T-helper 2 cell (primary cell): ENCODE measurements at regions not wholly inside any gene's neighbourhood (a gene's known extent, or its start where the extent isn't known, plus 50 kb on each side); places are given as distances from the start of the nearest gene placed in this dataset.

Experiments used
- DNase-seq, 5 experiments: peaks; one replicate each; pipeline versions ENCODE4 v3.0.0 to v3.0.0-alpha.2; 2012 to 2022

GRCh38 chr3:162206648-162207047 is 710.0 kb downstream of the OTOL1 start:
- DNase-seq: no peak

GRCh38 chr3:162211470-162211869 is 714.9 kb downstream of the OTOL1 start:
- DNase-seq: no peak

- no peak for DNase-seq
Observed at GRCh38 chr3:162213196-162213595, 716.6 kb downstream of the OTOL1 start.

- no peak for DNase-seq
Observed at GRCh38 chr3:162213956-162214355, 717.3 kb downstream of the OTOL1 start.

- no peak for DNase-seq
Observed at GRCh38 chr3:162217647-162218046, 721.0 kb downstream of the OTOL1 start.

- DNase-seq: no peak
Observed at GRCh38 chr3:162218479-162218878, 721.9 kb downstream of the OTOL1 start.

- DNase-seq: no peak
Observed at GRCh38 chr3:162224746-162225145, 728.1 kb downstream of the OTOL1 start.

GRCh38 chr3:162236949-162237348 is 740.3 kb downstream of the OTOL1 start:
- no peak for DNase-seq

- no peak for DNase-seq
Observed at GRCh38 chr3:162250782-162251181, 754.2 kb downstream of the OTOL1 start.

- no peak for DNase-seq
Observed at GRCh38 chr3:162262129-162262528, 765.5 kb downstream of the OTOL1 start.

GRCh38 chr3:162263596-162263995 is 767.0 kb downstream of the OTOL1 start:
- DNase-seq: no peak

GRCh38 chr3:162269636-162270458 is 773.2 kb downstream of the OTOL1 start:
- no peak for DNase-seq

GRCh38 chr3:162274070-162274469 is 777.5 kb downstream of the OTOL1 start:
- no peak for DNase-seq

- no peak for DNase-seq
Observed at GRCh38 chr3:162278834-162279233, 782.2 kb downstream of the OTOL1 start.

GRCh38 chr3:162285259-162285658 is 788.7 kb downstream of the OTOL1 start:
- DNase-seq: no peak

GRCh38 chr3:162287600-162287999 is 791.0 kb downstream of the OTOL1 start:
- DNase-seq: no peak

GRCh38 chr3:162292409-162292808 is 795.8 kb downstream of the OTOL1 start:
- no peak for DNase-seq

GRCh38 chr3:162295323-162295983 is 798.8 kb downstream of the OTOL1 start:
- no peak for DNase-seq

- DNase-seq: no peak
Observed at GRCh38 chr3:162302983-162303624, 806.5 kb downstream of the OTOL1 start.

- no peak for DNase-seq
Observed at GRCh38 chr3:162317046-162317445, 820.4 kb downstream of the OTOL1 start.

- no peak for DNase-seq
Observed at GRCh38 chr3:162328649-162329048, 832.0 kb downstream of the OTOL1 start.

GRCh38 chr3:162329514-162329913 is 832.9 kb downstream of the OTOL1 start:
- no peak for DNase-seq

- no peak for DNase-seq
Observed at GRCh38 chr3:162332344-162332743, 835.7 kb downstream of the OTOL1 start.

GRCh38 chr3:162334537-162334936 is 837.9 kb downstream of the OTOL1 start:
- no peak for DNase-seq
